ENCODE measurements at regions not wholly inside any gene's neighbourhood (a gene's known extent, or its start where the extent isn't known, plus 50 kb on each side); places are given as distances from the start of the nearest gene placed in this dataset.

GRCh38 chr14:65231286-65231980 lies 129.1 kb upstream of the MAX start (continued):
- TF ChIP-seq STAT6 (CRISPR knock-in tag; IDR thresholded peaks at IDR 0.05; ENCODE audit: borderline replicate concordance): no peak
- TF ChIP-seq MTF2 (CRISPR knock-in tag; IDR thresholded peaks at IDR 0.05; ENCODE audit: borderline replicate concordance): no peak
- peak; percentile 74 for TF ChIP-seq ELF3 (CRISPR knock-in tag; IDR thresholded peaks at IDR 0.05)
- no peak for TF ChIP-seq ZNF703 (CRISPR knock-in tag; IDR thresholded peaks at IDR 0.05; ENCODE audit: borderline replicate concordance)
- no peak for TF ChIP-seq ZNF782 (CRISPR knock-in tag; IDR thresholded peaks at IDR 0.05; ENCODE audit: borderline replicate concordance)
- TF ChIP-seq AGO1 (IDR thresholded peaks at IDR 0.05; ENCODE audit: low read depth, low read length, poor library complexity, severe bottlenecking): no peak
- 0 out of 2 replicates have a peak, but pooled peaks have one; percentile 25 for TF ChIP-seq THRA (CRISPR knock-in tag; IDR thresholded peaks at IDR 0.05; ENCODE audit: borderline replicate concordance)
- TF ChIP-seq PBX3 (CRISPR knock-in tag; IDR thresholded peaks at IDR 0.05; ENCODE audit: borderline replicate concordance): no peak
- no peak for TF ChIP-seq ZNF503 (CRISPR knock-in tag; IDR thresholded peaks at IDR 0.05)
- TF ChIP-seq ZNF670 (CRISPR knock-in tag; IDR thresholded peaks at IDR 0.05; ENCODE audit: borderline replicate concordance): no peak
- TF ChIP-seq SUZ12 (IDR thresholded peaks at IDR 0.05; ENCODE audit: low read depth, low read length): no peak
- no peak for TF ChIP-seq CSRNP2 (CRISPR knock-in tag; conservative IDR thresholded peaks at IDR 0.05; ENCODE audit: low read depth)
- no peak; the same call in 1 of the 2 replicates for TF ChIP-seq ZNF710 (CRISPR knock-in tag; IDR thresholded peaks at IDR 0.05; ENCODE audit: borderline replicate concordance)
- no peak for TF ChIP-seq ZBTB33 (CRISPR knock-in tag; IDR thresholded peaks at IDR 0.05)
